A549 (cell line): ENCODE measurements at regions not wholly inside any gene's neighbourhood (a gene's known extent, or its start where the extent isn't known, plus 50 kb on each side); places are given as distances from the start of the nearest gene placed in this dataset.

Source experiments
- ATAC-seq, 2 experiments: fragments of 200-7000 bp in 1 of 2; fragments of >200 bp in 1 of 2; cut with Nextera tagmentation in 1 of 2; cut with Tn5 transposase in 1 of 2; 3 replicates each; pipeline versions ENCODE4 v1.8.0 to v1.9.1; 2018 to 2020; ENCODE audit warnings: mild to moderate bottlenecking in 1 of 2, moderate library complexity in 1 of 2
- CTCF ChIA-PET: fragments of 300-600 bp; sonication (Branson Sonifier 250); formaldehyde crosslinking; extraction: SDS; loops from one replicate; lab custom pipeline; 2021; ENCODE audit warnings: antibody characterized with exemption, inconsistent platforms; lab: Yijun Ruan, JAX
- POLR2A ChIA-PET: fragments of 350-600 bp; formaldehyde crosslinking; extraction: SDS; loops from one replicate; lab custom pipeline; 2021; ENCODE audit warnings: antibody characterized with exemption, inconsistent platforms; lab: Yijun Ruan, JAX
- DNase-seq, 2 experiments: peaks; one replicate each; pipeline versions ENCODE4 v3.0.0 to v3.0.0-alpha.2; 2011 to 2016; ENCODE audit warnings: low read depth in 1 of 2, low spot score in 1 of 2
- FAIRE-seq: peaks from 2 replicates; lab custom pipeline; 2011; peaks lifted over from hg19 to GRCh38; lab: Jason Lieb, UNC
- H3K27ac ChIP-seq, 2 experiments: fragments of >200 bp; sonication (Bioruptor Twin); formaldehyde crosslinking; 3 replicates each; pipeline ENCODE4 v1.5.1; 2016 to 2017
- H3K4me1 ChIP-seq: fragments of >200 bp; sonication (Bioruptor Twin); formaldehyde crosslinking; 3 replicates; pipeline ENCODE4 v1.6.1; 2016
- H3K4me2 ChIP-seq: fragments of >200 bp; sonication (Bioruptor Twin); formaldehyde crosslinking; 3 replicates; pipeline ENCODE4 v1.6.1; 2016
- H3K4me3 ChIP-seq: fragments of >200 bp; sonication (Bioruptor Twin); formaldehyde crosslinking; 3 replicates; pipeline ENCODE4 v1.5.1; 2016
- H3K9me3 ChIP-seq: fragments of >200 bp; sonication (Bioruptor Twin); formaldehyde crosslinking; 3 replicates; pipeline ENCODE4 v1.6.1; 2016
- CBX8 ChIP-seq: fragments of 200-600 bp; sonication (generic); IDR thresholded peaks from 2 replicates; pipeline ENCODE4 v1.6.1; 2016
- CHD2 ChIP-seq: fragments of 150-350 bp; IDR thresholded peaks from 2 replicates; pipeline ENCODE4 v1.6.1; 2014; ENCODE audit warnings: low read length; ENCODE audit not compliant: partially characterized antibody
- CHD4 ChIP-seq: fragments of 200-600 bp; sonication (generic); IDR thresholded peaks from 2 replicates; pipeline ENCODE4 v1.6.1; 2016; ENCODE audit warnings: antibody characterized with exemption, mild to moderate bottlenecking, borderline replicate concordance
- EHF ChIP-seq: fragments of 250-450 bp; sonication (Bioruptor Pico); IDR thresholded peaks from 2 replicates; pipeline ENCODE4 v1.5.0; 2020; ENCODE audit warnings: mild to moderate bottlenecking
- EP300 ChIP-seq, 2 experiments: fragments of >200 bp; sonication (Bioruptor Twin); formaldehyde crosslinking; IDR thresholded peaks; 2 replicates in 1 of 2; 3 replicates in 1 of 2; pipeline ENCODE4 v1.6.1; 2016 to 2017
- ESRRA ChIP-seq: fragments of 150-350 bp; IDR thresholded peaks from 2 replicates; pipeline ENCODE4 v1.6.1; 2014; ENCODE audit warnings: mild to moderate bottlenecking, low read length, borderline replicate concordance
- FOSB ChIP-seq: fragments of 250-450 bp; sonication (Bioruptor Pico); IDR thresholded peaks from 2 replicates; pipeline ENCODE4 v1.5.0; 2020; ENCODE audit warnings: mild to moderate bottlenecking, moderate library complexity
- FOSL2 ChIP-seq, 2 experiments: fragments of 450-650 bp in 1 of 2; fragments of >200 bp in 1 of 2; sonication (Bioruptor Twin) in 1 of 2; formaldehyde crosslinking; IDR thresholded peaks; 2 replicates each; pipeline versions ENCODE4 v1.5.0 to v1.6.1; 2016 to 2020; ENCODE audit warnings: mild to moderate bottlenecking in 1 of 2, moderate library complexity in 1 of 2
- FOXS1 ChIP-seq: fragments of 250-450 bp; sonication (Bioruptor Pico); IDR thresholded peaks from 2 replicates; pipeline ENCODE4 v1.5.0; 2020; ENCODE audit warnings: mild to moderate bottlenecking, moderate library complexity
- GATA3 ChIP-seq: IDR thresholded peaks from 2 replicates; pipeline ENCODE4 v1.6.1; 2012; ENCODE audit warnings: borderline replicate concordance
- HDAC2 ChIP-seq: fragments of 200-600 bp; sonication (generic); IDR thresholded peaks from 2 replicates; pipeline ENCODE4 v1.6.1; 2016
- HEYL ChIP-seq: fragments of 250-450 bp; sonication (Bioruptor Pico); IDR thresholded peaks from 2 replicates; pipeline ENCODE4 v1.8.0; 2021; ENCODE audit warnings: mild to moderate bottlenecking, moderate library complexity
- HOXA7 ChIP-seq: fragments of 250-450 bp; sonication (Bioruptor Pico); IDR thresholded peaks from 2 replicates; pipeline ENCODE4 v1.5.0; 2020; ENCODE audit warnings: mild to moderate bottlenecking, moderate library complexity
- HOXB5 ChIP-seq: fragments of 250-450 bp; sonication (Bioruptor Pico); IDR thresholded peaks from 2 replicates; pipeline ENCODE4 v1.5.0; 2020; ENCODE audit warnings: mild to moderate bottlenecking, moderate library complexity
- JUN ChIP-seq, 2 experiments: fragments of >200 bp; sonication (Bioruptor Twin); formaldehyde crosslinking; IDR thresholded peaks; 2 replicates in 1 of 2; 3 replicates in 1 of 2; pipeline ENCODE4 v1.6.1; 2016 to 2017
- JUNB ChIP-seq: fragments of >200 bp; sonication (Bioruptor Twin); formaldehyde crosslinking; IDR thresholded peaks from 2 replicates; pipeline ENCODE4 v1.6.1; 2016
- KDM1A ChIP-seq: fragments of 200-600 bp; sonication (generic); IDR thresholded peaks from 2 replicates; pipeline ENCODE4 v1.6.1; 2016; ENCODE audit warnings: low read depth, mild to moderate bottlenecking
- MAFK ChIP-seq: fragments of 450-650 bp; IDR thresholded peaks from 2 replicates; pipeline ENCODE4 v1.6.1; 2014; ENCODE audit not compliant: partially characterized antibody
- MYC ChIP-seq: IDR thresholded peaks from 2 replicates; pipeline ENCODE4 v1.6.1; 2012; ENCODE audit warnings: mild to moderate bottlenecking, inconsistent platforms, low read length, improper control_type of control experiment, borderline replicate concordance
- NFE2L2 ChIP-seq: fragments of 150-350 bp; conservative IDR thresholded peaks from 2 replicates; pipeline ENCODE4 v1.6.1; 2014; ENCODE audit warnings: low read length
- PHF8 ChIP-seq: fragments of 200-600 bp; sonication (generic); IDR thresholded peaks from 2 replicates; pipeline ENCODE4 v1.6.1; 2016; ENCODE audit warnings: low read depth, mild to moderate bottlenecking, antibody characterized with exemption, moderate library complexity, borderline replicate concordance
- RCOR1 ChIP-seq: fragments of 150-350 bp; IDR thresholded peaks from 2 replicates; pipeline ENCODE4 v1.6.1; 2014; ENCODE audit warnings: antibody characterized with exemption, low read length, low read depth
- RFX5 ChIP-seq: fragments of 450-650 bp; IDR thresholded peaks from 2 replicates; pipeline ENCODE4 v1.7.1; 2014; ENCODE audit warnings: antibody characterized with exemption, mild to moderate bottlenecking, moderate library complexity
- TP53 ChIP-seq: fragments of 250-450 bp; sonication (Bioruptor Pico); IDR thresholded peaks from 2 replicates; pipeline ENCODE4 v1.5.0; 2021; ENCODE audit warnings: mild to moderate bottlenecking, moderate library complexity
- ZSCAN20 ChIP-seq: fragments of 250-450 bp; sonication (Bioruptor Pico); IDR thresholded peaks from 2 replicates; pipeline ENCODE4 v1.8.0; 2022; ENCODE audit warnings: mild to moderate bottlenecking, moderate library complexity
- WGBS: methylation state at CpG from one replicate; pipeline ENCODE4 v1.1.6; 2017; ENCODE audit errors: missing lambda C conversion rate; 5-methylcytosine and 5-hydroxymethylcytosine counted together
- TF ChIP-seq, protein P1 (sequence below): IDR thresholded peaks from 2 replicates; pipeline ENCODE4 v1.6.1; 2012
- TF ChIP-seq, protein P2 (sequence below): IDR thresholded peaks from 2 replicates; pipeline ENCODE4 v1.6.1; 2012
- TF ChIP-seq, protein P3 (sequence below): fragments of 250-450 bp; sonication (Bioruptor Pico); IDR thresholded peaks from 2 replicates; pipeline ENCODE4 v1.5.0; 2021; ENCODE audit warnings: mild to moderate bottlenecking, moderate library complexity, borderline replicate concordance
- TF ChIP-seq, protein P4 (sequence below): fragments of 150-350 bp; IDR thresholded peaks from 2 replicates; pipeline ENCODE4 v1.6.1; 2014; ENCODE audit warnings: low read depth, mild to moderate bottlenecking, low read length
- TF ChIP-seq, protein P5 (sequence below): fragments of >200 bp; sonication (Bioruptor Twin); formaldehyde crosslinking; IDR thresholded peaks from 3 replicates; pipeline ENCODE4 v1.5.1; 2016
- TF ChIP-seq, protein P6 (sequence below): fragments of 450-650 bp; IDR thresholded peaks from 2 replicates; pipeline ENCODE4 v1.6.1; 2014; ENCODE audit warnings: antibody characterized with exemption

DNA sequence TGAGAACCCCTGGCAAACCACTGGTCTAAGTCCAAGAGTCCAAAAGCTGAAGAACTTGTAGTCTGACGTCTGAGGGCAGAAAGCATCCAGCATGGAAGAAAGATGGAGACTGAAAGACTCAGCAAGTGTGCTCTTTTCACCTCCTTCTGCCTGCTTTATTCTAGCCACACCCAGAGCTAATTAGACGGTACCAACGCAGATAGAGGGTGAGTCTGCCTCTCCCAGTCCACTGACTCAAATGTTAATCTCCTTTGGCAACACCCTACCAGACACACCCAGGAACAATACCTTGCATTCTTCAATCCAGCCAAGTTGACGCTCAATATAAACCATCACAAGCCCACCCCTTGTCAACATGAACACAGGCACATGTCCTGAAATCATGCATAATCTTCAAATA is 155.1 kb downstream of the CCDC59 start:
- ATAC-seq (no peak), DNase-seq (no peak), FAIRE-seq (no peak)
- Histone ChIP-seq H3K4me2 (no peak overlapping the region), H3K4me3 (no peak overlapping the region), H3K9me3 (no peaks in the 10 kb centered on the region), H3K4me1 (no peaks in the 10 kb centered on the region), H3K27ac (no peak overlapping the region)
- TF ChIP-seq, protein P1, sequence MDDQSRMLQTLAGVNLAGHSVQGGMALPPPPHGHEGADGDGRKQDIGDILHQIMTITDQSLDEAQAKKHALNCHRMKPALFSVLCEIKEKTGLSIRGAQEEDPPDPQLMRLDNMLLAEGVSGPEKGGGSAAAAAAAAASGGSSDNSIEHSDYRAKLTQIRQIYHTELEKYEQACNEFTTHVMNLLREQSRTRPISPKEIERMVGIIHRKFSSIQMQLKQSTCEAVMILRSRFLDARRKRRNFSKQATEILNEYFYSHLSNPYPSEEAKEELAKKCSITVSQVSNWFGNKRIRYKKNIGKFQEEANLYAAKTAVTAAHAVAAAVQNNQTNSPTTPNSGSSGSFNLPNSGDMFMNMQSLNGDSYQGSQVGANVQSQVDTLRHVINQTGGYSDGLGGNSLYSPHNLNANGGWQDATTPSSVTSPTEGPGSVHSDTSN, result no peak
- TF ChIP-seq MAFK (no peak), MYC (no peak), EP300 (IDR thresholded peaks at IDR 0.05) (no peak)
- TF ChIP-seq, protein P2, sequence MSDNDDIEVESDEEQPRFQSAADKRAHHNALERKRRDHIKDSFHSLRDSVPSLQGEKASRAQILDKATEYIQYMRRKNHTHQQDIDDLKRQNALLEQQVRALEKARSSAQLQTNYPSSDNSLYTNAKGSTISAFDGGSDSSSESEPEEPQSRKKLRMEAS, result no peak
- TF ChIP-seq, protein P3, sequence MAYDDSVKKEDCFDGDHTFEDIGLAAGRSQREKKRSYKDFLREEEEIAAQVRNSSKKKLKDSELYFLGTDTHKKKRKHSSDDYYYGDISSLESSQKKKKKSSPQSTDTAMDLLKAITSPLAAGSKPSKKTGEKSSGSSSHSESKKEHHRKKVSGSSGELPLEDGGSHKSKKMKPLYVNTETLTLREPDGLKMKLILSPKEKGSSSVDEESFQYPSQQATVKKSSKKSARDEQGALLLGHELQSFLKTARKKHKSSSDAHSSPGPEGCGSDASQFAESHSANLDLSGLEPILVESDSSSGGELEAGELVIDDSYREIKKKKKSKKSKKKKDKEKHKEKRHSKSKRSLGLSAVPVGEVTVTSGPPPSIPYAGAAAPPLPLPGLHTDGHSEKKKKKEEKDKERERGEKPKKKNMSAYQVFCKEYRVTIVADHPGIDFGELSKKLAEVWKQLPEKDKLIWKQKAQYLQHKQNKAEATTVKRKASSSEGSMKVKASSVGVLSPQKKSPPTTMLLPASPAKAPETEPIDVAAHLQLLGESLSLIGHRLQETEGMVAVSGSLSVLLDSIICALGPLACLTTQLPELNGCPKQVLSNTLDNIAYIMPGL (CRISPR knock-in tag), result no peak
- ChIA-PET CTCF (no interaction called here), POLR2A (no interaction called here)
- 7% methylated on average over 4 of the region's 4 CpGs for WGBS

DNA sequence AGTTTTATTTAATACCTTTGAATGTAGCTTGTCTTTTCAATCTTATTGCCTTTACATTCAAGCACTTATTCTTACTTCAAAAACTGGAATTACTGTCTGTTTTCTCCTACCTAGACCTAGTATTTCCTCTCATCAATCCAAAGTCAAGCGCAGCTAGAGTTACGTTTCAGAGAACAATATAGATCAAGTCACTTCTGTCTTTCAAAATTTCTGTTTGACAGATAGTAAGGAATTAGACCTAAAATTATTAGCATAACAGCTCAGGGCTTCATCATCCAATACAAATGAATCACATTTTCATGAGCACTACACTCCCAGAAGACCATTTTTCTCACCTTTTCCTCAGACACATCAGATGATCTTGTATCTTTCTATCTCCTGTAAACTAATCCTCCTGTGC is 170.6 kb downstream of the CCDC59 start:
- 44% methylated on average over 2 of the region's 2 CpGs for WGBS
- ATAC-seq (no peak), FAIRE-seq (no peak), DNase-seq (no peak)
- H3K27ac ChIP-seq, result no peak overlapping the region
- no peak for TF ChIP-seq FOXS1 (CRISPR knock-in tag)
- TF ChIP-seq, protein P2, result no peak
- no peak for TF ChIP-seq RFX5
- TF ChIP-seq TP53, result no peak
- TF ChIP-seq MYC, result no peak
- TF ChIP-seq JUN (IDR thresholded peaks at IDR 0.05), result no peak
- no peak for TF ChIP-seq HOXA7 (CRISPR knock-in tag)
- TF ChIP-seq ESRRA, result no peak
- no peak for TF ChIP-seq JUNB
- no peak for TF ChIP-seq NFE2L2
- no peak for TF ChIP-seq CHD2
- TF ChIP-seq CBX8, result no peak
- no peak for TF ChIP-seq GATA3
- TF ChIP-seq RCOR1, result no peak
- ChIA-PET CTCF (no interaction called here), POLR2A (no interaction called here)
- no peak overlapping the region for H3K4me3 ChIP-seq
- no peaks in the 10 kb centered on the region for H3K4me1 ChIP-seq
- H3K9me3 ChIP-seq, result no peaks in the 10 kb centered on the region
- H3K4me2 ChIP-seq, result no peak overlapping the region

DNA sequence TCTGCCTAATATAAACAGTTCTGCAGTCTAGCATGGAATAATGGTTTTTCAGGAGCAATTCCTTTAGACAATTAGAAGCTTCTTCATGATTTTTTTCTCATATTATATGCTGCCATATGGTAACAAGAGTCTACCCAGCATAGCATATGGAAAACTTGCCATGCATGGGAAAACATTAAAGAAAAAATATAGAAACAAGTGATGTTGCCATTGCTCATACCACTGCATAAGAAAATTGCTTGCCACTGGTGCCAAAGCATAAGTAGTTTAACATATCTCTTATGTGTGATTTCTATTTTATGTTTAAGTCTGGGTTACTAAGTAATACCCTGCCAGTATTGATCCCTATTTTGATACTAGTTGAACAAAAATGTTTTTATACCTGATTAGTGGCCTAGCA is 171.2 kb downstream of the CCDC59 start:
- Histone ChIP-seq H3K4me1 (no peaks in the 10 kb centered on the region), H3K4me2 (no peak overlapping the region), H3K4me3 (no peak overlapping the region), H3K27ac (no peak overlapping the region), H3K9me3 (no peaks in the 10 kb centered on the region)
- no peak for FAIRE-seq
- no peak for ATAC-seq
- no peak for TF ChIP-seq HDAC2
- no peak for TF ChIP-seq KDM1A
- no peak for TF ChIP-seq EHF
- TF ChIP-seq HEYL (CRISPR knock-in tag), result no peak
- no peak for TF ChIP-seq FOSL2 (IDR thresholded peaks at IDR 0.05)
- no peak for TF ChIP-seq FOSL2 (CRISPR knock-in tag; IDR thresholded peaks at IDR 0.05)
- TF ChIP-seq ZSCAN20, result no peak
- TF ChIP-seq, protein P4, sequence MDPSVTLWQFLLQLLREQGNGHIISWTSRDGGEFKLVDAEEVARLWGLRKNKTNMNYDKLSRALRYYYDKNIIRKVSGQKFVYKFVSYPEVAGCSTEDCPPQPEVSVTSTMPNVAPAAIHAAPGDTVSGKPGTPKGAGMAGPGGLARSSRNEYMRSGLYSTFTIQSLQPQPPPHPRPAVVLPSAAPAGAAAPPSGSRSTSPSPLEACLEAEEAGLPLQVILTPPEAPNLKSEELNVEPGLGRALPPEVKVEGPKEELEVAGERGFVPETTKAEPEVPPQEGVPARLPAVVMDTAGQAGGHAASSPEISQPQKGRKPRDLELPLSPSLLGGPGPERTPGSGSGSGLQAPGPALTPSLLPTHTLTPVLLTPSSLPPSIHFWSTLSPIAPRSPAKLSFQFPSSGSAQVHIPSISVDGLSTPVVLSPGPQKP, result no peak
- TF ChIP-seq, protein P5, sequence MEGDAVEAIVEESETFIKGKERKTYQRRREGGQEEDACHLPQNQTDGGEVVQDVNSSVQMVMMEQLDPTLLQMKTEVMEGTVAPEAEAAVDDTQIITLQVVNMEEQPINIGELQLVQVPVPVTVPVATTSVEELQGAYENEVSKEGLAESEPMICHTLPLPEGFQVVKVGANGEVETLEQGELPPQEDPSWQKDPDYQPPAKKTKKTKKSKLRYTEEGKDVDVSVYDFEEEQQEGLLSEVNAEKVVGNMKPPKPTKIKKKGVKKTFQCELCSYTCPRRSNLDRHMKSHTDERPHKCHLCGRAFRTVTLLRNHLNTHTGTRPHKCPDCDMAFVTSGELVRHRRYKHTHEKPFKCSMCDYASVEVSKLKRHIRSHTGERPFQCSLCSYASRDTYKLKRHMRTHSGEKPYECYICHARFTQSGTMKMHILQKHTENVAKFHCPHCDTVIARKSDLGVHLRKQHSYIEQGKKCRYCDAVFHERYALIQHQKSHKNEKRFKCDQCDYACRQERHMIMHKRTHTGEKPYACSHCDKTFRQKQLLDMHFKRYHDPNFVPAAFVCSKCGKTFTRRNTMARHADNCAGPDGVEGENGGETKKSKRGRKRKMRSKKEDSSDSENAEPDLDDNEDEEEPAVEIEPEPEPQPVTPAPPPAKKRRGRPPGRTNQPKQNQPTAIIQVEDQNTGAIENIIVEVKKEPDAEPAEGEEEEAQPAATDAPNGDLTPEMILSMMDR, result no peak
- TF ChIP-seq FOSB (CRISPR knock-in tag), result no peak
- no peak for TF ChIP-seq MYC
- no peak for TF ChIP-seq CHD4
- TF ChIP-seq PHF8, result no peak
- no peak for TF ChIP-seq CBX8
- no peak for TF ChIP-seq HOXB5 (CRISPR knock-in tag)
- no peak for TF ChIP-seq JUN (IDR thresholded peaks at IDR 0.05)
- TF ChIP-seq EP300 (IDR thresholded peaks at IDR 0.05), result no peak
- TF ChIP-seq, protein P6, sequence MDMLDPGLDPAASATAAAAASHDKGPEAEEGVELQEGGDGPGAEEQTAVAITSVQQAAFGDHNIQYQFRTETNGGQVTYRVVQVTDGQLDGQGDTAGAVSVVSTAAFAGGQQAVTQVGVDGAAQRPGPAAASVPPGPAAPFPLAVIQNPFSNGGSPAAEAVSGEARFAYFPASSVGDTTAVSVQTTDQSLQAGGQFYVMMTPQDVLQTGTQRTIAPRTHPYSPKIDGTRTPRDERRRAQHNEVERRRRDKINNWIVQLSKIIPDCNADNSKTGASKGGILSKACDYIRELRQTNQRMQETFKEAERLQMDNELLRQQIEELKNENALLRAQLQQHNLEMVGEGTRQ, result no peak
- DNase-seq, result no peak
- CTCF ChIA-PET, result no interaction called here
- POLR2A ChIA-PET, result no interaction called here
